Kidney (tissue), 13 donors: ENCODE measurements at regions not wholly inside any gene's neighbourhood (a gene's known extent, or its start where the extent isn't known, plus 50 kb on each side); places are given as distances from the start of the nearest gene placed in this dataset.

Experiments
- DNase-seq, 5 donors: peaks; one replicate each; pipeline ENCODE4 v3.0.0-alpha.2; 2013 to 2020
- FAIRE-seq: peaks from 2 replicates; lab custom pipeline; 2012; peaks lifted over from hg19 to GRCh38; lab: Jason Lieb, UNC
- H3K27ac ChIP-seq, 2 donors: one replicate each; pipeline ENCODE4 v1.7.0; 2013; ENCODE audit warnings: low read depth in 2 of 2, low read length in 2 of 2, inconsistent platforms in 1 of 2
- H3K27me3 ChIP-seq: one replicate; pipeline ENCODE4 v1.7.1; 2013; ENCODE audit warnings: low read length, inconsistent platforms; ENCODE audit not compliant: control insufficient read depth, insufficient read depth
- H3K36me3 ChIP-seq, 3 donors: one replicate each; pipeline versions ENCODE4 v1.7.0 to v1.7.1; 2013; ENCODE audit warnings: low read length in 3 of 3, control low read depth in 1 of 3, inconsistent platforms in 1 of 3; ENCODE audit not compliant: insufficient read depth in 3 of 3, control insufficient read depth in 2 of 3
- H3K4me1 ChIP-seq, 3 donors: one replicate each; pipeline versions ENCODE4 v1.7.0 to v1.7.1; 2013; ENCODE audit warnings: low read length in 3 of 3, inconsistent platforms in 1 of 3, low read depth in 1 of 3; ENCODE audit not compliant: control insufficient read depth in 2 of 3, insufficient read depth in 2 of 3
- H3K4me3 ChIP-seq, 3 donors: one replicate each; pipeline versions ENCODE4 v1.7.0 to v1.8.1; 2013; ENCODE audit warnings: low read length in 3 of 3, control low read depth in 1 of 3, inconsistent platforms in 1 of 3
- H3K9ac ChIP-seq, 3 donors: one replicate each; pipeline versions ENCODE4 v1.7.0 to v1.7.1; 2013; ENCODE audit warnings: low read length in 3 of 3, control low read depth in 1 of 3, inconsistent platforms in 1 of 3
- H3K9me3 ChIP-seq, 3 donors: one replicate each; pipeline versions ENCODE4 v1.7.0 to v1.7.1; 2013; ENCODE audit warnings: low read length in 3 of 3, control low read depth in 1 of 3, inconsistent platforms in 1 of 3; ENCODE audit not compliant: control insufficient read depth in 2 of 3, insufficient read depth in 1 of 3
- intact Hi-C: fragments of 100-400 bp; cut with DNase I; formaldehyde crosslinking; loops from one replicate; pipeline ENCODE4 v1.11.1; 2022
- TF ChIP-seq, protein P1 (sequence below): IDR thresholded peaks from 3 replicates; pipeline ENCODE4 v1.5.1; 2012; ENCODE audit warnings: mild to moderate bottlenecking, moderate library complexity, borderline replicate concordance; ENCODE audit not compliant: insufficient read depth; ENCODE audit errors: extremely low read depth
- donor health status: control.
- donor health status: control.
- donor health status: control.
- donor health status: control.
- donor health status: control.
- donor health status: DM: yes; HTN: yes; CAD: no.
- donor health status: Normal renal cell carcinoma (clear cell type).

DNA sequence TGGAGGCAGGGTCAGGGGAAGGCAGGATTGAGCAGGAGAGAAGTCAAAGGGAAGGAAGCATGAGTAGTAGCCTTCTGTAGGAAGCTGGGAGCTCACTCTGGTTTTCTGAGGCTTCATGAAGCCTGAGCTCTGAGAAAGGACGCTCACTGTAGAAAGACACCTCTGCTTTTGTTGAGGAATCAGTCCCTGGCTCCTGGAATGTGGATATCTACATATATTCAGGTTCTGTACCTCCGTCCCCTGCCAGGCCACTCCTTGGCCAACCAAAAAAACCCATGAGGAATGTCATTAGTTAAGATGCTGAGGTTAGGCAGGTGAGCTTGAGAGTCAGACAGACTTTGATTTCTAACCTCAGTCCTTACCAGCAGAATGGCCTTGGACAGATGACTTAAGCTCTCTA is 283.5 kb upstream of the HABP2 start:
- TF ChIP-seq, protein P1, sequence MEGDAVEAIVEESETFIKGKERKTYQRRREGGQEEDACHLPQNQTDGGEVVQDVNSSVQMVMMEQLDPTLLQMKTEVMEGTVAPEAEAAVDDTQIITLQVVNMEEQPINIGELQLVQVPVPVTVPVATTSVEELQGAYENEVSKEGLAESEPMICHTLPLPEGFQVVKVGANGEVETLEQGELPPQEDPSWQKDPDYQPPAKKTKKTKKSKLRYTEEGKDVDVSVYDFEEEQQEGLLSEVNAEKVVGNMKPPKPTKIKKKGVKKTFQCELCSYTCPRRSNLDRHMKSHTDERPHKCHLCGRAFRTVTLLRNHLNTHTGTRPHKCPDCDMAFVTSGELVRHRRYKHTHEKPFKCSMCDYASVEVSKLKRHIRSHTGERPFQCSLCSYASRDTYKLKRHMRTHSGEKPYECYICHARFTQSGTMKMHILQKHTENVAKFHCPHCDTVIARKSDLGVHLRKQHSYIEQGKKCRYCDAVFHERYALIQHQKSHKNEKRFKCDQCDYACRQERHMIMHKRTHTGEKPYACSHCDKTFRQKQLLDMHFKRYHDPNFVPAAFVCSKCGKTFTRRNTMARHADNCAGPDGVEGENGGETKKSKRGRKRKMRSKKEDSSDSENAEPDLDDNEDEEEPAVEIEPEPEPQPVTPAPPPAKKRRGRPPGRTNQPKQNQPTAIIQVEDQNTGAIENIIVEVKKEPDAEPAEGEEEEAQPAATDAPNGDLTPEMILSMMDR = no peak
- intact Hi-C loops = no loop called here
- H3K27me3 ChIP-seq = no peaks in the 10 kb centered on the region
- H3K9ac ChIP-seq = no peak overlapping the region
- H3K27ac ChIP-seq = no peak overlapping the region
- no peaks in the 10 kb centered on the region for H3K36me3 ChIP-seq
- no peak for DNase-seq
- no peak for FAIRE-seq
- no peak overlapping the region for H3K4me3 ChIP-seq
- H3K4me1 ChIP-seq = peaks cover 0 to 6% (median 0%) of the 10 kb centered on the region in 3 donors
- H3K9me3 ChIP-seq = no peaks in the 10 kb centered on the region

DNA sequence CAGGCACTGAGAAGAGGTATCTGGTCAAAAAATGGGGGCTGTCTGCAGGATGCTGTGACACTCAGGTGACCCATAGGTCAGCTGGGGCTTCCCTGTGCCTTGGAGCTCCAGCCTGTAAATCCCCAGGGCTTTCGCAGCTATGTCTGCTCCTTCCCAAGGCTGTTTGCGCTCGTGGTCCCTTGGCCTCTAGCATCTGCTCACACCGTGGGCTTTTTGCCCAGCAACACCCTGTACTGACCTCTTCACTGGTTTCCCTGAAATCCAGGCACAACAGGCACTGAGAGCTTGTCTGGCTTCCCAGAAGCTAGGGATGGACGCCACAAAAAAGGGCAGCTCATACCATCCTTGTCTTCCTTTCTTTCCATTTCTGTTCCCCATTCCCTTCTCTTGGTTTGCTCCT is 280.3 kb upstream of the HABP2 start:
- Histone ChIP-seq H3K27me3 (no peaks in the 10 kb centered on the region), H3K9ac (no peak overlapping the region), H3K9me3 (peaks cover 0 to 12% (median 2%) of the 10 kb centered on the region in 3 donors), H3K4me1 (peaks cover 0 to 6% (median 0%) of the 10 kb centered on the region in 3 donors), H3K27ac (no peak overlapping the region), H3K36me3 (no peaks in the 10 kb centered on the region), H3K4me3 (no peak overlapping the region)
- TF ChIP-seq, protein P1 = no peak
- FAIRE-seq (no peak), DNase-seq (peak in 1 of 5 donors; percentile 2)
- intact Hi-C loops = no loop called here

DNA sequence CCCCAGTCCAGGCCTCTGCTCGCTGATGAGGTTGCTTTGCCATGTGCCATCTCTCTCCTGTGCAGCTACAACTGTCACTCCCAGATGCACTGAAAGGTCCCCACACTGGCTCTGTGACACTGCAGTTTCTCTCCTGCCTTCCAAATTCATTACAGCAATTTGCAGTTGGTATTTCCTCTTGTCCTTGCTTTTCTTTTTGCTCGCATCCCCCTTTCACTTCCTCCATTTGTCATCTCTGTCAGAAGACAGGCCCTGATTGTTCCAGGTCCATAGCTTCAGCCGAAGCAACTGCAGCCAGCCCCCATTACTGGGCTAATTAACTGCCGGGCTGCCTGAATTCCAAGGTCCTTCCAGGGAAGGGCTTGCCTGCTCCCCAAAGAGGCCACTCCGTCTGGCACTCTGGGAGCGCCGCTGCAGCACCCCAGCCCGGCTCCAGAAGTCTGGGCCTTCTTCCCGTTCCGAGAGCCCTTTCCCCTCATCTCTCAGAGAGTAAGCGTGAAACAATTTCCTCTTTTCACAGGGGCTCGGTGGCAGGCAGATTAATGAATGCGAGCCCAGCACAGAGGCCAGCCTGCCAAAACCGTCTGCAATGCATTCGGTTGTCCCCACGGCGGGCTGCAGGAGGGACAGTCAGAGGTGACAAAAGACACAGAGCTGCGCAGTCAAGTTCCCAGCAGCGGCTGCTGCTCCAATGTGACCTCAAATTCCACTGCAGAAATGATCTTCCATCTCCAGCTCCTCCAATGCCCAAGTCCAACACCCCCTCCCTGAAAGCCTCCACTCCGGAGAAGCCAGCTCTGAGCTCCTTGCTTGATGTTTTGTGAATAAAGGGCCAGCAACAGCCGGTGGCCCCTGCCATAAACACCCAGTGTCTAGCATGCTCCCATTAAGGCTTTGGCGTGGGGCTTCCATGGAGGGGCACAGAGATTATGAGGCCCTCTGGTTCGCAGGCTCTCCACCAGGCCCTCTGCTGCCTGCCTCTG is 279.4 kb upstream of the HABP2 start:
- Histone ChIP-seq H3K4me1 (peaks cover 0 to 6% (median 0%) of the 10 kb centered on the region in 3 donors), H3K27ac (no peak overlapping the region), H3K4me3 (no peak overlapping the region), H3K27me3 (no peaks in the 10 kb centered on the region), H3K9me3 (peaks cover 0 to 12% (median 2%) of the 10 kb centered on the region in 3 donors), H3K9ac (no peak overlapping the region), H3K36me3 (no peaks in the 10 kb centered on the region)
- TF ChIP-seq, protein P1 = no peak
- intact Hi-C loops = no loop called here
- no peak for FAIRE-seq
- DNase-seq = peak; percentile 56 to 88 (median 76)
